ENCODE measurements at regions not wholly inside any gene's neighbourhood (a gene's known extent, or its start where the extent isn't known, plus 50 kb on each side); places are given as distances from the start of the nearest gene placed in this dataset.
"Not testable (repeated sequence)": the region's sequence is repeated elsewhere in the genome, so short reads cannot be mapped to it uniquely, and the experiment has no call there.

- DNase-seq (ENCODE audit: insufficient read length, low spot score) (no peak), FAIRE-seq (no peak)
- TF ChIP-seq PAX5 (IDR thresholded peaks at IDR 0.05; ENCODE audit: insufficient read depth, low read length, severe bottlenecking) (no peak), POLR2A (IDR thresholded peaks at IDR 0.05; ENCODE audit: low read depth, low read length) (no peak), SPI1 (IDR thresholded peaks at IDR 0.05; ENCODE audit: low read depth, low read length) (no peak), POU2F2 (IDR thresholded peaks at IDR 0.05; ENCODE audit: low read depth, low read length) (no peak), POLR2AphosphoS5 (IDR thresholded peaks at IDR 0.05; ENCODE audit: low read depth, low read length) (no peak), TAF1 (IDR thresholded peaks at IDR 0.05; ENCODE audit: low read depth, low read length) (no peak)
Observed at GRCh38 chr22:48926136-48926535, 901.5 kb downstream of the BRD1 start.

GRCh38 chr22:48925450-48925849, 902.2 kb downstream of the BRD1 start:
- DNase-seq (ENCODE audit: insufficient read length, low spot score) (no peak), FAIRE-seq (no peak)
- TF ChIP-seq SPI1 (IDR thresholded peaks at IDR 0.05; ENCODE audit: low read depth, low read length) (no peak), POLR2AphosphoS5 (IDR thresholded peaks at IDR 0.05; ENCODE audit: low read depth, low read length) (no peak), TAF1 (IDR thresholded peaks at IDR 0.05; ENCODE audit: low read depth, low read length) (no peak), POU2F2 (IDR thresholded peaks at IDR 0.05; ENCODE audit: low read depth, low read length) (no peak), POLR2A (IDR thresholded peaks at IDR 0.05; ENCODE audit: low read depth, low read length) (no peak), PAX5 (IDR thresholded peaks at IDR 0.05; ENCODE audit: insufficient read depth, low read length, severe bottlenecking) (no peak)

GRCh38 chr22:48923996-48924395, 903.7 kb downstream of the BRD1 start:
- no peak for FAIRE-seq
- no peak for TF ChIP-seq SPI1 (IDR thresholded peaks at IDR 0.05; ENCODE audit: low read depth, low read length)
- TF ChIP-seq POLR2AphosphoS5 (IDR thresholded peaks at IDR 0.05; ENCODE audit: low read depth, low read length) = no peak
- no peak for TF ChIP-seq TAF1 (IDR thresholded peaks at IDR 0.05; ENCODE audit: low read depth, low read length)
- no peak for TF ChIP-seq POLR2A (IDR thresholded peaks at IDR 0.05; ENCODE audit: low read depth, low read length)
- TF ChIP-seq POU2F2 (IDR thresholded peaks at IDR 0.05; ENCODE audit: low read depth, low read length) = no peak
- TF ChIP-seq PAX5 (IDR thresholded peaks at IDR 0.05; ENCODE audit: insufficient read depth, low read length, severe bottlenecking) = no peak
- DNase-seq (ENCODE audit: insufficient read length, low spot score) = no peak

- FAIRE-seq (no peak), DNase-seq (ENCODE audit: insufficient read length, low spot score) (no peak)
- TF ChIP-seq POLR2A (IDR thresholded peaks at IDR 0.05; ENCODE audit: low read depth, low read length) (no peak), TAF1 (IDR thresholded peaks at IDR 0.05; ENCODE audit: low read depth, low read length) (no peak), PAX5 (IDR thresholded peaks at IDR 0.05; ENCODE audit: insufficient read depth, low read length, severe bottlenecking) (no peak), POLR2AphosphoS5 (IDR thresholded peaks at IDR 0.05; ENCODE audit: low read depth, low read length) (no peak), POU2F2 (IDR thresholded peaks at IDR 0.05; ENCODE audit: low read depth, low read length) (no peak), SPI1 (IDR thresholded peaks at IDR 0.05; ENCODE audit: low read depth, low read length) (no peak)
Observed at GRCh38 chr22:48923165-48923865, 904.4 kb downstream of the BRD1 start.

- FAIRE-seq = no peak
- TF ChIP-seq POLR2A (IDR thresholded peaks at IDR 0.05; ENCODE audit: low read depth, low read length) (no peak), POLR2AphosphoS5 (IDR thresholded peaks at IDR 0.05; ENCODE audit: low read depth, low read length) (no peak), PAX5 (IDR thresholded peaks at IDR 0.05; ENCODE audit: insufficient read depth, low read length, severe bottlenecking) (no peak), TAF1 (IDR thresholded peaks at IDR 0.05; ENCODE audit: low read depth, low read length) (no peak), SPI1 (IDR thresholded peaks at IDR 0.05; ENCODE audit: low read depth, low read length) (no peak), POU2F2 (IDR thresholded peaks at IDR 0.05; ENCODE audit: low read depth, low read length) (no peak)
- DNase-seq (ENCODE audit: insufficient read length, low spot score) = no peak
Observed at GRCh38 chr22:48921411-48921903, 906.2 kb downstream of the BRD1 start.

GRCh38 chr22:48920776-48921241, 906.9 kb downstream of the BRD1 start:
- FAIRE-seq = no peak
- no peak for DNase-seq (ENCODE audit: insufficient read length, low spot score)
- TF ChIP-seq TAF1 (IDR thresholded peaks at IDR 0.05; ENCODE audit: low read depth, low read length) = no peak
- no peak for TF ChIP-seq PAX5 (IDR thresholded peaks at IDR 0.05; ENCODE audit: insufficient read depth, low read length, severe bottlenecking)
- TF ChIP-seq POLR2A (IDR thresholded peaks at IDR 0.05; ENCODE audit: low read depth, low read length) = no peak
- no peak for TF ChIP-seq POU2F2 (IDR thresholded peaks at IDR 0.05; ENCODE audit: low read depth, low read length)
- no peak for TF ChIP-seq SPI1 (IDR thresholded peaks at IDR 0.05; ENCODE audit: low read depth, low read length)
- no peak for TF ChIP-seq POLR2AphosphoS5 (IDR thresholded peaks at IDR 0.05; ENCODE audit: low read depth, low read length)

GRCh38 chr22:48919851-48920589, 907.7 kb downstream of the BRD1 start:
- FAIRE-seq (no peak), DNase-seq (ENCODE audit: insufficient read length, low spot score) (no peak)
- TF ChIP-seq POLR2A (IDR thresholded peaks at IDR 0.05; ENCODE audit: low read depth, low read length) (no peak), TAF1 (IDR thresholded peaks at IDR 0.05; ENCODE audit: low read depth, low read length) (no peak), SPI1 (IDR thresholded peaks at IDR 0.05; ENCODE audit: low read depth, low read length) (no peak), PAX5 (IDR thresholded peaks at IDR 0.05; ENCODE audit: insufficient read depth, low read length, severe bottlenecking) (no peak), POU2F2 (IDR thresholded peaks at IDR 0.05; ENCODE audit: low read depth, low read length) (no peak), POLR2AphosphoS5 (IDR thresholded peaks at IDR 0.05; ENCODE audit: low read depth, low read length) (no peak)

GRCh38 chr22:48919187-48919590, 908.5 kb downstream of the BRD1 start:
- TF ChIP-seq SPI1 (IDR thresholded peaks at IDR 0.05; ENCODE audit: low read depth, low read length) (no peak), POLR2A (IDR thresholded peaks at IDR 0.05; ENCODE audit: low read depth, low read length) (no peak), POLR2AphosphoS5 (IDR thresholded peaks at IDR 0.05; ENCODE audit: low read depth, low read length) (no peak), POU2F2 (IDR thresholded peaks at IDR 0.05; ENCODE audit: low read depth, low read length) (no peak), TAF1 (IDR thresholded peaks at IDR 0.05; ENCODE audit: low read depth, low read length) (no peak), PAX5 (IDR thresholded peaks at IDR 0.05; ENCODE audit: insufficient read depth, low read length, severe bottlenecking) (no peak)
- no peak for DNase-seq (ENCODE audit: insufficient read length, low spot score)
- FAIRE-seq = no peak

GRCh38 chr22:48918585-48919186, 909.0 kb downstream of the BRD1 start:
- FAIRE-seq = no peak
- TF ChIP-seq POLR2A (IDR thresholded peaks at IDR 0.05; ENCODE audit: low read depth, low read length) (no peak), SPI1 (IDR thresholded peaks at IDR 0.05; ENCODE audit: low read depth, low read length) (no peak), PAX5 (IDR thresholded peaks at IDR 0.05; ENCODE audit: insufficient read depth, low read length, severe bottlenecking) (no peak), POLR2AphosphoS5 (IDR thresholded peaks at IDR 0.05; ENCODE audit: low read depth, low read length) (no peak), POU2F2 (IDR thresholded peaks at IDR 0.05; ENCODE audit: low read depth, low read length) (no peak)
- DNase-seq (ENCODE audit: insufficient read length, low spot score) = no peak

- DNase-seq (ENCODE audit: insufficient read length, low spot score); FAIRE-seq: not testable (repeated sequence)
Observed at GRCh38 chr22:48912356-48913066, 915.2 kb downstream of the BRD1 start.

- FAIRE-seq; DNase-seq (ENCODE audit: insufficient read length, low spot score): not testable (repeated sequence)
Observed at GRCh38 chr22:48911647-48912046, 916.0 kb downstream of the BRD1 start.

- FAIRE-seq; DNase-seq (ENCODE audit: insufficient read length, low spot score): not testable (repeated sequence)
Observed at GRCh38 chr22:48911067-48911466, 916.6 kb downstream of the BRD1 start.

All from GM12891 (cell line).